NCI-H748 (cell line): ENCODE measurements at regions not wholly inside any gene's neighbourhood (a gene's known extent, or its start where the extent isn't known, plus 50 kb on each side); places are given as distances from the start of the nearest gene placed in this dataset.
"Not testable (repeated sequence)": the region's sequence is repeated elsewhere in the genome, so short reads cannot be mapped to it uniquely, and the experiment has no call there.

Source experiments
- DNase-seq: peaks from one replicate; lab custom pipeline; 2025; ENCODE audit not compliant: unreplicated experiment; lab: John Stamatoyannopoulos, UW

DNA sequence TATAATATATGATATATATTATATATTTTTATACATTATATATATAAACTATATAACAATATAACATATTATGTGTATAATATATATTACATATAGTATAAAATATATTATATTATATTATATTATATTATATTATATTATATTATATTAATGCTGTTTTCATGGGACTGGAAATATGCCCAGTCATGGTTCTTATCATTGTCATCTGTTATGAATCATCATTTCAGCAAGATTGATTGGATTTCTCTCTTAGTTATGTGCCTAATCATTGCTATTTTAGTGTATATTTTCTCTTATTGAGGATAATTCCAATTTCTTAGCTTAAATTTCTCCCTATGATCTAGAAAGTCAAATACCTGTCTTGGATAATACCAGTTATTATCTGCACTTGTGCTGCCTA, 617.8 kb downstream of the TRIB2 start:
- no peak for DNase-seq

DNA sequence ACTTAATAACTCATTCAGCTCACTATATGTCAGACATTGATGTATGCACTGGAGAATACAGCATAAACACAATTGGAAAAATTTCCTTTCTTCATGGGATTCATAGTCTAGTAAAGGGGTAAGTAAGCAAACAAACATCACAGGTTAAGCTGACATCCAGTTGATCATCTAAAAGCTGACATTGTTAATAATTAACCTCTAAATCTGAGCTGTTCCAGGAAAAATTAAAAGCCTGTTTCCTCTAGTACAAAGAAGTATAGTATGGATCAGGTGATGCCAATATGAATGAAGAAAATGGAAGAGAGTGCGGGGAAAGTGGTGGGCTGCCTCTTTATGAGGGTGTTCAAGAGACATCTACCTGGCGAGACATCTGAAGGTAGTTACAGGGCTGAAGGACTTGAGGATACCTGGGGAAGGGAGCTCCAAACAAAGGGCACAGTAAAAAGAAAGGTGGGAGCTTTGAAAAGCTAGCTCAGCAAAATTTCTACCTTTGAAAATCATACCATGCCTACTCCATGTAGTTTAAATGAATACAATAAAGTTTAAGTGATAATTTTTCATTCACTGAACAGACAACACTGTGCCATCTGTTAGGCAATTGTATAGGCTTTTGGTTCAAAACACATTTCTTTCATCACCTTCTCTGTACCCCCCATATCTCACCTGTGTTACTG, 619.3 kb downstream of the TRIB2 start:
- DNase-seq = peak; percentile 84

DNA sequence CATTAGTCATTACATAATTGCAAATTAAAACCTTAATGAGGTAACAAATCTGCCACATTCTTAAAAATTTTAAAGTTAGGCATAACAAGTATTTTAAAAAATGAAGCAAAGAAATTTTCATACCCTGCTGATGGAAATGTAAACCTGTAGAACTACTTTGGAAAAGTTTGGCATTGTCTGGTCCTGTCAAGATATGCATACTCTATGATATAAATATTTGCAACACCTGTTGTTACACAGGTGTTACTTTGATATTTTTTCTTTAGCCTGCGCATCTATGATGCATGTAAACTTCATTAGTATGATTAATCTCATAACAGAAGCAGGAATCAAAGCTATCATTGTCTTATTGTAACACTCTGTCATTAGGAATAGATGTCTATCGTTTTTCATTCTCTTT, 634.3 kb downstream of the TRIB2 start:
- no peak for DNase-seq

DNA sequence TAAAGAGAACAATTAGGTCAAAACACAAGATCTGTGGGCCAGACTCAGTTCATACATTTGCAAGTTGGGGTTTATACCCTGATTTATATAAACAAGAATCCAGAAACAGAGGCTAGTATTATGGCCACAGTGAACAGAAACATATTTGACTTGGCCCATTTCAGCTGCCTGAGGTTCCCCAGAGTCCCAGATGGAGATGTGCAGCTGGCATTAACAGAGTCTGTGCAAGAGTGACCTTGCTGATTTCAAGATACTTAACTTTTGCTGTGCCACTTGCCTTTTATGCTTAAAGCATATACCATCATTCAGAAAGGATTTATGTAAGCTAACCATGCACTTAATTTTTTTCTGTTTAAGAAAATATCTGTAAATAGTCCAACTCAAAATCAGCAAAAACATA, 636.3 kb downstream of the TRIB2 start:
- DNase-seq = no peak

- DNase-seq = no peak
Measured at GRCh38 chr2:13354031-13354430, 637.3 kb downstream of the TRIB2 start.

DNA sequence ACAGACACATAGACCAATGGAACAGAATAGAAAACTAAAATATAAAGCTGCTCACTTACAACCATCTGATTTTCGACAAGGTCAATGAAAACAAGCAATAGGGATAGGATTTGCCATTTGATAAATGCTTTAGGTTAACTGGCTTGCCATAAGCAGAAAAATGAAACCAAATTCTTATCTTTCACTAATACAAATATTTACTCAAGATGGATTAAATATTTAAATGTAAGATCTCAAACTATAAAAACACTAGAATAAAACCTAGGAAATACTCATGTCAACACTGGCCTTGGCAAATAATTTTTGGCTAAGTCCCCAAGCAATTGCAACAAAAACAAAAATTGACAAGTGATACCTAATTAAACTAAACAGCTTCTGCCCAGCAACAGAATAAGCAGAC, 665.2 kb downstream of the TRIB2 start:
- DNase-seq = not testable (repeated sequence)

DNA sequence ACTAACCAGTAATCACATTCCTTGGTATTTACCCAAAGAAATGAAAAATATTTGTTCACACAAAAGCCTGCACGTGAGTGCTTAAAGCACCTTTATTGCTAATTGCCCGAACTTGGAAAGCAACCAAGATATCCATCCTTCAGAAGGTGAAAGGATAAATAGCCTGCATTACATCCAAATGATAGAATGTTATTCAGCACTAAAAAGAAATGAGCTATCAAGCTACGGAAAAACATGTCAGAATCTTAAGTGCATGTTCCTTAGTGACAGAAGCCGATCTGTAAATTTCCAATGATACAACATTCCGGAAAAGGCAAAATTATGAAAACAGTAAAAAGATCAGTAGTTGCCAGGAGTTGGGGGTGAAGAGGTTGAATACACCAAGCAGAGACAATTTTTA, 672.4 kb downstream of the TRIB2 start:
- peak; percentile 9 for DNase-seq

DNA sequence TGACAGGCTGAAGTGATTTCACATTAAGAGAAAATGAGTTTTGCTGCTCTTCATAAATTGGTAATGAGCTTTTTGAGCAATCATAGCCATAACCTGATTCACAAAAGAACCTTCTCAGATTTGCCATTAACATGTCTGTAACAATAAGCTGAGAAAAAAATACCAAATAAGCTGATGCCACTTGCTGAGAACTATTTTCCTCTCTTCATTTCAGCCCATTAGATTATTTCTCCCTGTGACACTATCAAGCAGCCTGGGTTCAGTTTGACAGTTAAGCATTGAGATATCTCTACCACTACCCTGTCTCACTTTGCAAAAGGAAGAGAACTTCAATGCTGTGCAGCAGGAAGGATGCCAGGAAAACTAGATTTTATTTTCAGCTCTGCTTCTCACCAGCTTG, 673.9 kb downstream of the TRIB2 start:
- DNase-seq = no peak

- no peak for DNase-seq
Measured at GRCh38 chr2:13401312-13401711, 684.6 kb downstream of the TRIB2 start.

GRCh38 chr2:13413989-13414388, 697.3 kb downstream of the TRIB2 start:
- DNase-seq = peak; percentile 54

DNA sequence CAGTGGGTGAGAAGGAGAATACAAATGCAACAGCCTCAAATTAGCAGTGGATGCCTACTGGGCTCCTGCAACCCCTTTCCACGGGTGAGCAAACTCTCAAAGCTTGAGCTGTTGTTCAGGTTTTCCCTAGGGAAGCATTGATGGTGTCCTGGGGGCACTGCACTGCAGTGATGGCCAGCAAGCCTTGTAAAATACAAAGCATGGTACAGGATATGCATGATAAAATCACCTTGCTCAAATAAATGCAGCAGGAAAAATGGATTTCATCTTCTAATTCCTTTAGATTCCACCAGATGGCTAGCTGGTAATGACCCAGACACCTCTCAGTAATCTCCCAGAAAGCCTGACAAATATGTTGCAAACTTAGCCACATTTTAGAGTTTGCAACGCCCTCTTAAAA, 698.2 kb downstream of the TRIB2 start:
- DNase-seq = no peak

GRCh38 chr2:13433954-13434353, 717.2 kb downstream of the TRIB2 start:
- no peak for DNase-seq

GRCh38 chr2:13443554-13444261, 727.0 kb downstream of the TRIB2 start:
- not testable (repeated sequence) for DNase-seq

DNA sequence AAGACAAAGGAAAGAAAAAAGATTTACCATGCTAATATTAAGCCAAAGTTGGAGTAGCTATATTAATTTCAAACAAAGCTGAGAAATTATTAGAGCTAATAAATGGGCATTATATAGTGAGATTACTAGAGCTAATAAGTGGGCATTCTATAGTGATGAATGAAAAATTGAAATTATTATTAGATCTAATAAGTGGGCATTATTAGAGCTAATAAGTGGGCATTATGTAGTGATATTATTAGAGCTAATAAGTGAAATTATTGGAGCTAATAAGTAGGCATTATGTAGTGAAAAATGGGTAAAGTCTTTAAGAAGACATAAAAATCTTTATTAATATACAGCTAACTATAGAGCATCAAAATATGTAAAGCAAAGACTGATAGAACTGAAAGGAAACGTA, 745.7 kb downstream of the TRIB2 start:
- no peak for DNase-seq

- DNase-seq = no peak
Measured at GRCh38 chr2:13466076-13466475, 749.3 kb downstream of the TRIB2 start.

DNA sequence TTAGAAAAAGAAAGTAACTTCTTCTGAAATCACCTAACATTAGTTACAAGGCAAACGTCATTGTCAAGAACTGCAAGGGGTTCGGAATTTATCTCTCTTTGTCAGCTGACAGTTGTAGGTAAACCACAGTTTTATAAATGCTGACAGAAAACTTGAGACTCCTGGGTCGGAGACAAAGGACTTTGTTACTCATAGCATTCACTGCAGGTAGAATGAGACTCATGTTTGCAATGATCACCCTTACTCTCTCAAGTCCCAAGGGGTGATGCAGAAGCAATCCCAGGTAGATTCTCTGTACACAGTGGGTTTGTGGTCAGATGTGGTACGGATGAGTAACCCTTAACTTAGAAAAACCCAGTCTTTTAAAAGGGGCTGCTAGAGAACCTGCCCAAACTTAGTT, 757.8 kb downstream of the TRIB2 start:
- DNase-seq = no peak

GRCh38 chr2:13480057-13480456, 763.3 kb downstream of the TRIB2 start:
- no peak for DNase-seq

- no peak for DNase-seq
Measured at GRCh38 chr2:13481201-13481600, 764.5 kb downstream of the TRIB2 start.

DNA sequence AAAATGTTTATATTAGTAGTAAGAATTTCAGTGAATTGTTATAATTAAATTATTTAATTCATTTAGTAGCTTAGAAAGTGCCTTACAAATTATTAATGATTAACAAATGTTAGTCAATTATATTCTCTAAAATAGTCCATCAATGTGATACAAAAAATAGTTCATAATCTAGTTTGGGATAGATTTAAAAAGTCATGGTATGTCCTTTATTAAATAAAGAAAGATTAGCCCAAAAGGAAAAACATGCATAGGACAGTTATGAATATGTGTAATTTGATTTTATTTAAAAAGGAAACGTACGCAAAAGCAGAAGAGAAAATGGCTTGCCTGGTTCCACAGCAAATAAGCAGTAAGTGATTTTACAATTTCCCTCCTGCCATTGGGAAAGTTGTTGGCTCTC, 768.5 kb downstream of the TRIB2 start:
- DNase-seq = no peak

- DNase-seq = no peak
Measured at GRCh38 chr2:13488965-13489364, 772.2 kb downstream of the TRIB2 start.

DNA sequence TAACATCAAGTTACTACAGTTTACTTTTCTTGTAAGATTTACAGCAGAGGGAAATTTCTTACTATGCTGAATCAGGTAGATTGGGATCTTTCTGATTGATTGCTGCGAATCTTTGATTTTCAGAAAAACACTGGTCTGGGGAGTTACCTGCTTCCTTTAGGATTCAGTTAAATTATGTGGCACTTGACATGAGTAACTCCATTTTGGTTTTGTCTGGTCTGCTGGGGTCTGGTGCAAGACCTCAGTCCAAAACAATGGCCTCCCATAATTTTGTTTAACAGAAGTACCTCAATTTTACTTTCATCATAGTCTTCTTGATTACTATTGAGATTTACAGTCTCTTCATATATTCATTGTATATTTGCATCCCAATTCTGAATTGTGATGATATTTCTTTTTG, 775.5 kb downstream of the TRIB2 start:
- no peak for DNase-seq

GRCh38 chr2:13495051-13495450, 778.3 kb downstream of the TRIB2 start:
- no peak for DNase-seq

GRCh38 chr2:13504808-13505207, 788.1 kb downstream of the TRIB2 start:
- DNase-seq = no peak
